ENCODE measurements at regions not wholly inside any gene's neighbourhood (a gene's known extent, or its start where the extent isn't known, plus 50 kb on each side); places are given as distances from the start of the nearest gene placed in this dataset.

DNA sequence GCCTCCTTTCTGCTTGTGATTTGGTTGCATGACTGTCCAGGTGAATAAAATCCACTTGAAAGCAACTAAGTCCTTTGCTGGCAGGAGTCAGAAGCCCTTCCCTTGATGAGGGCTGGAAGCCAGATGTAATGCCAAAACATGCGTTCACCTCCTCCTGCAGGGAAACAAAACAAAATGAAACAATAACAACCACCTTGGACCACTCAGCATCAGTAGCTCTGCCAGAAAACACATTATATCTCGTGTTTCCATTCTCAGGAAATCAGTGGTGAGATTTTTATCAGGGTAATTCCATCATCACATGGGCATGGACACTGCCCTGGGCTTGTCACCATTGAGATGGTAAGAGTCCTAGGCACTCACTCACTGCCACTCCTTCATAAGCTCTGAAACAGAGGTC is 350.3 kb upstream of the ACTBL2 start:
- POLR2A ChIA-PET (ENCODE audit: unreplicated experiment) = no interaction called here
- CTCF ChIA-PET = no interaction called here
- no peak for DNase-seq

DNA sequence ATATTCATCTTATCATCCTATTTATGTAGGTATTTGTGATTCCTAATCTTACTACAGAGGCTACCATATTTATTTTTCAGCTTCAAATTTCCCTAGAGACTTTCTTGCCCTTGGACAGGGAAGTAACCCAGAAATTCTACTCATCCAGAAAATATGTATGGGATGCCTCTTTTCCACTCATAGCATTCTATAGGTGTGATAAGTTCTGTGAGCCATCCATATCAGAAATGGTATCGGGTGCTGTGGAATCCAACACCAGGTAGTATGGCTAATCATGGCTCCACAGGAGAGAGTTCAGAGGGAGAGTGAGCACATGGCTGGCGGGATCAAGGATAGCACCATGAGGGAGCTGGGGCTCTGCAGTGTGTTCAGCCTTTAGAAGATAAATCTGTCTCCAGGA is 349.3 kb upstream of the ACTBL2 start:
- intact Hi-C loops (cut with micrococcal nuclease) = no loop called here
- H3K27ac ChIP-seq (ENCODE audit: low read length) = no peak overlapping the region
- ATAC-seq = no peak
- no peaks in the 10 kb centered on the region for H3K27me3 ChIP-seq (ENCODE audit: low read length)
- no peak for TF ChIP-seq EZH2 (IDR thresholded peaks at IDR 0.05; ENCODE audit: low read length, unreplicated experiment)
- no peak for TF ChIP-seq EZH2phosphoT487 (IDR thresholded peaks at IDR 0.05; ENCODE audit: borderline replicate concordance, low read length)
- TF ChIP-seq, protein P1, sequence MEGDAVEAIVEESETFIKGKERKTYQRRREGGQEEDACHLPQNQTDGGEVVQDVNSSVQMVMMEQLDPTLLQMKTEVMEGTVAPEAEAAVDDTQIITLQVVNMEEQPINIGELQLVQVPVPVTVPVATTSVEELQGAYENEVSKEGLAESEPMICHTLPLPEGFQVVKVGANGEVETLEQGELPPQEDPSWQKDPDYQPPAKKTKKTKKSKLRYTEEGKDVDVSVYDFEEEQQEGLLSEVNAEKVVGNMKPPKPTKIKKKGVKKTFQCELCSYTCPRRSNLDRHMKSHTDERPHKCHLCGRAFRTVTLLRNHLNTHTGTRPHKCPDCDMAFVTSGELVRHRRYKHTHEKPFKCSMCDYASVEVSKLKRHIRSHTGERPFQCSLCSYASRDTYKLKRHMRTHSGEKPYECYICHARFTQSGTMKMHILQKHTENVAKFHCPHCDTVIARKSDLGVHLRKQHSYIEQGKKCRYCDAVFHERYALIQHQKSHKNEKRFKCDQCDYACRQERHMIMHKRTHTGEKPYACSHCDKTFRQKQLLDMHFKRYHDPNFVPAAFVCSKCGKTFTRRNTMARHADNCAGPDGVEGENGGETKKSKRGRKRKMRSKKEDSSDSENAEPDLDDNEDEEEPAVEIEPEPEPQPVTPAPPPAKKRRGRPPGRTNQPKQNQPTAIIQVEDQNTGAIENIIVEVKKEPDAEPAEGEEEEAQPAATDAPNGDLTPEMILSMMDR (conservative IDR thresholded peaks at IDR 0.05; ENCODE audit: low read depth, low read length) = no peak
- ChIA-PET CTCF (no interaction called here), POLR2A (ENCODE audit: unreplicated experiment) (no interaction called here)
- H3K36me3 ChIP-seq (ENCODE audit: low read depth, low read length) = no peaks in the 10 kb centered on the region
- H4K20me1 ChIP-seq (ENCODE audit: low read length) = no peaks in the 10 kb centered on the region
- H3F3A ChIP-seq (ENCODE audit: low read length, unreplicated experiment) = no peaks in the 10 kb centered on the region
- no peaks in the 10 kb centered on the region for H3K9me3 ChIP-seq (ENCODE audit: low read length)
- no peak for DNase-seq
- H3K4me1 ChIP-seq (ENCODE audit: insufficient read depth, low read length) = peaks cover 1% of the 10 kb centered on the region; the same call in 1 of the 2 replicates
- H3K4me2 ChIP-seq (ENCODE audit: low read length) = no peak overlapping the region
- no peak overlapping the region for H3K9ac ChIP-seq (ENCODE audit: low read length)
- no TSS peak for BruUV-seq (replicated peaks)
- H3K9me2 ChIP-seq (replicated peaks; ENCODE audit: low read length) = no peaks in the 10 kb centered on the region
- no peaks in the 10 kb centered on the region for H3K79me2 ChIP-seq (ENCODE audit: low read length)
- no peak overlapping the region for H2AFZ ChIP-seq (ENCODE audit: low read length)
- H3K4me3 ChIP-seq (ENCODE audit: low read length) = no peak overlapping the region

More for the DNA sequence above, 350.3 kb upstream of the ACTBL2 start:
- H4K20me1 ChIP-seq (ENCODE audit: low read length) = no peaks in the 10 kb centered on the region
- intact Hi-C loops (cut with micrococcal nuclease) = no loop called here
- H2AFZ ChIP-seq (ENCODE audit: low read length) = no peak overlapping the region
- H3K9ac ChIP-seq (ENCODE audit: low read length) = no peak overlapping the region
- H3K4me2 ChIP-seq (ENCODE audit: low read length) = no peak overlapping the region
- H3F3A ChIP-seq (ENCODE audit: low read length, unreplicated experiment) = no peaks in the 10 kb centered on the region
- H3K36me3 ChIP-seq (ENCODE audit: low read depth, low read length) = no peaks in the 10 kb centered on the region
- ATAC-seq = no peak
- H3K27ac ChIP-seq (ENCODE audit: low read length) = no peak overlapping the region
- peaks cover 8% of the 10 kb centered on the region for H3K4me1 ChIP-seq (ENCODE audit: insufficient read depth, low read length)
- no peaks in the 10 kb centered on the region for H3K9me3 ChIP-seq (ENCODE audit: low read length)
- TF ChIP-seq EZH2phosphoT487 (IDR thresholded peaks at IDR 0.05; ENCODE audit: borderline replicate concordance, low read length) (no peak), EZH2 (IDR thresholded peaks at IDR 0.05; ENCODE audit: low read length, unreplicated experiment) (no peak)
- TF ChIP-seq, protein P1 (conservative IDR thresholded peaks at IDR 0.05; ENCODE audit: low read depth, low read length) = no peak
- no peaks in the 10 kb centered on the region for H3K79me2 ChIP-seq (ENCODE audit: low read length)
- BruUV-seq (replicated peaks) = no TSS peak
- H3K27me3 ChIP-seq (ENCODE audit: low read length) = no peaks in the 10 kb centered on the region
- H3K9me2 ChIP-seq (replicated peaks; ENCODE audit: low read length) = no peaks in the 10 kb centered on the region
- no peak overlapping the region for H3K4me3 ChIP-seq (ENCODE audit: low read length)

DNA sequence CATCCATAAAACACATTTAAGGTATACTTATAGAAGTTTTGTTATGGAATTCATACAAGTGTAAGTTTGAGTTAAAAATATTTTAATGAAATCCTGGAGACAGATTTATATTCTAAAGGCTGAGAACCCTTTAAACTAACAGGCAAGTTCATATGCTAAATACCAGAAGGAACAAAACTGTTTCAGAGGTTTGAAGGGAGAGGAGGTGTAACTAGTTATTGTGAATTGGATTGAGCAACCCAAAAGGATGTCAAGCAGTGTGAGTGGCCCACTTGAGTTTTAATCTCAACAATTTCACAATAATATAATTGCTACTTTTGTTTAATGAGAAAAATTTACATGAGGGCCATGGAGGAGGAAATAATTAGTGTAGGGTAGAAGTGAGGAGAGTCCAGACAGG is 348.5 kb upstream of the ACTBL2 start:
- H4K20me1 ChIP-seq (ENCODE audit: low read length) = no peaks in the 10 kb centered on the region
- H3K9ac ChIP-seq (ENCODE audit: low read length) = no peak overlapping the region
- DNase-seq (no peak), ATAC-seq (no peak)
- no peaks in the 10 kb centered on the region for H3K9me2 ChIP-seq (replicated peaks; ENCODE audit: low read length)
- TF ChIP-seq, protein P1 (conservative IDR thresholded peaks at IDR 0.05; ENCODE audit: low read depth, low read length) = no peak
- TF ChIP-seq EZH2 (IDR thresholded peaks at IDR 0.05; ENCODE audit: low read length, unreplicated experiment) (no peak), EZH2phosphoT487 (IDR thresholded peaks at IDR 0.05; ENCODE audit: borderline replicate concordance, low read length) (no peak)
- H3K79me2 ChIP-seq (ENCODE audit: low read length) = no peaks in the 10 kb centered on the region
- no peak overlapping the region for H3K4me2 ChIP-seq (ENCODE audit: low read length)
- H3F3A ChIP-seq (ENCODE audit: low read length, unreplicated experiment) = no peaks in the 10 kb centered on the region
- H3K36me3 ChIP-seq (ENCODE audit: low read depth, low read length) = no peaks in the 10 kb centered on the region
- H3K4me1 ChIP-seq (ENCODE audit: insufficient read depth, low read length) = 0 out of 2 replicates have a peak, but pooled peaks cover under 1% of the 10 kb centered on the region
- no peak overlapping the region for H2AFZ ChIP-seq (ENCODE audit: low read length)
- ChIA-PET POLR2A (ENCODE audit: unreplicated experiment) (no interaction called here), CTCF (no interaction called here)
- H3K27ac ChIP-seq (ENCODE audit: low read length) = no peak overlapping the region
- intact Hi-C loops (cut with micrococcal nuclease) = no loop called here
- no peak overlapping the region for H3K4me3 ChIP-seq (ENCODE audit: low read length)
- no peaks in the 10 kb centered on the region for H3K9me3 ChIP-seq (ENCODE audit: low read length)
- no TSS peak for BruUV-seq (replicated peaks)
- H3K27me3 ChIP-seq (ENCODE audit: low read length) = no peaks in the 10 kb centered on the region

Measured in PC-3 (cell line).